Breast epithelium (tissue), 4 donors: ENCODE measurements at regions not wholly inside any gene's neighbourhood (a gene's known extent, or its start where the extent isn't known, plus 50 kb on each side); places are given as distances from the start of the nearest gene placed in this dataset.

Experiments used
- DNase-seq, 2 donors: peaks; one replicate each; pipeline ENCODE4 v3.0.0-alpha.2; 2019; ENCODE audit warnings: low spot score in 2 of 2
- H3K27ac ChIP-seq, 2 donors: fragments of 200-600 bp; sonication (generic) in 1 of 2; one replicate each; pipeline ENCODE4 v1.5.1; 2016 to 2019; ENCODE audit warnings: mild to moderate bottlenecking in 1 of 2
- H3K27me3 ChIP-seq, 2 donors: fragments of 200-600 bp; sonication (generic) in 1 of 2; one replicate each; pipeline versions ENCODE4 v1.5.1 to v1.6.0; 2017 to 2019; ENCODE audit warnings: control low read depth in 1 of 2, mild to moderate bottlenecking in 1 of 2
- H3K36me3 ChIP-seq: fragments of 200-600 bp; one replicate; pipeline ENCODE4 v1.5.1; 2019
- H3K4me1 ChIP-seq, 2 donors: fragments of 200-600 bp; sonication (generic); one replicate each; pipeline ENCODE4 v1.5.1; 2016 to 2019; ENCODE audit warnings: control low read depth in 1 of 2
- H3K4me3 ChIP-seq, 3 donors: fragments of 200-600 bp; sonication (generic); 1 replicate in 2 of 3; 2 replicates in 1 of 3; pipeline ENCODE4 v1.5.1; 2016 to 2019; ENCODE audit warnings: mild to moderate bottlenecking in 3 of 3, moderate library complexity in 2 of 3
- H3K9me3 ChIP-seq, 2 donors: fragments of 200-600 bp; sonication (generic) in 1 of 2; one replicate each; pipeline ENCODE4 v1.5.1; 2016 to 2019; ENCODE audit warnings: control low read depth in 1 of 2
- POLR2A ChIP-seq: fragments of 450-650 bp; IDR thresholded peaks from one replicate; pipeline ENCODE4 v1.6.1; 2016; ENCODE audit warnings: antibody characterized with exemption, mild to moderate bottlenecking, moderate library complexity
- POLR2AphosphoS5 ChIP-seq, 3 donors: sonication (generic); formaldehyde crosslinking; IDR thresholded peaks; one replicate each; pipeline ENCODE4 v1.6.1; 2017; ENCODE audit warnings: antibody characterized with exemption in 3 of 3
- intact Hi-C: fragments of 100-400 bp; cut with DNase I; formaldehyde crosslinking; loops from one replicate; pipeline ENCODE4 v1.15.1; 2023; ENCODE audit warnings: low total_unique reads
- TF ChIP-seq, protein P1 (sequence below), 3 donors: fragments of 450-650 bp; IDR thresholded peaks; one replicate each; pipeline ENCODE4 v1.5.1; 2016 to 2017; ENCODE audit warnings: antibody characterized with exemption in 3 of 3, mild to moderate bottlenecking in 3 of 3, moderate library complexity in 3 of 3

DNA sequence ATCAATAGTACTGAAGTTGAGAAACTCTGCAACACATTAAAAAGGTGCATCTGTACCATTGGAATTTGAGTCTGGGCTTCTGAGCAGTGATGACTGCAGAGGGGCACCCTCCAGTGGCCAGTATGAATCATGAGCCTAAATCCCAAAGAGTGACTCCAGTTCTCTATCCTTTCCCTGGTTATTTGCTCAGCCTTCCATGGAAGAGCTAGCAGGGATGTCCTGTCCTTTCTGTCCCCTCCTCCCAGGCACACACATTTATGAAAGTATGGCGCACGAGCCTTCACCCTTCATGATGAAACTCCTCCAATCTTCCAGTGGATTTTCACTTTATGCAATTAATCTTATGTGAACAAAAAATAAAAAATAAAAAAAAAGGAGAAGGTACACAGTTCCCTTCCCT lies 81.0 kb downstream of the ESM1 start:
- no peaks in the 10 kb centered on the region for H3K9me3 ChIP-seq
- intact Hi-C loops, result no loop called here
- no peaks in the 10 kb centered on the region for H3K36me3 ChIP-seq
- no peak for TF ChIP-seq POLR2AphosphoS5 (IDR thresholded peaks at IDR 0.05)
- TF ChIP-seq, protein P1, sequence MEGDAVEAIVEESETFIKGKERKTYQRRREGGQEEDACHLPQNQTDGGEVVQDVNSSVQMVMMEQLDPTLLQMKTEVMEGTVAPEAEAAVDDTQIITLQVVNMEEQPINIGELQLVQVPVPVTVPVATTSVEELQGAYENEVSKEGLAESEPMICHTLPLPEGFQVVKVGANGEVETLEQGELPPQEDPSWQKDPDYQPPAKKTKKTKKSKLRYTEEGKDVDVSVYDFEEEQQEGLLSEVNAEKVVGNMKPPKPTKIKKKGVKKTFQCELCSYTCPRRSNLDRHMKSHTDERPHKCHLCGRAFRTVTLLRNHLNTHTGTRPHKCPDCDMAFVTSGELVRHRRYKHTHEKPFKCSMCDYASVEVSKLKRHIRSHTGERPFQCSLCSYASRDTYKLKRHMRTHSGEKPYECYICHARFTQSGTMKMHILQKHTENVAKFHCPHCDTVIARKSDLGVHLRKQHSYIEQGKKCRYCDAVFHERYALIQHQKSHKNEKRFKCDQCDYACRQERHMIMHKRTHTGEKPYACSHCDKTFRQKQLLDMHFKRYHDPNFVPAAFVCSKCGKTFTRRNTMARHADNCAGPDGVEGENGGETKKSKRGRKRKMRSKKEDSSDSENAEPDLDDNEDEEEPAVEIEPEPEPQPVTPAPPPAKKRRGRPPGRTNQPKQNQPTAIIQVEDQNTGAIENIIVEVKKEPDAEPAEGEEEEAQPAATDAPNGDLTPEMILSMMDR (IDR thresholded peaks at IDR 0.05), result no peak
- no peak for TF ChIP-seq POLR2A
- no peak overlapping the region for H3K27ac ChIP-seq
- H3K4me1 ChIP-seq, result no peaks in the 10 kb centered on the region
- H3K27me3 ChIP-seq, result peaks cover 0 to 5% of the 10 kb centered on the region in 2 donors
- no peak overlapping the region for H3K4me3 ChIP-seq
- DNase-seq, result no peak

GRCh38 chr5:54902791-54903473 lies 82.5 kb downstream of the ESM1 start:
- no peak for TF ChIP-seq POLR2AphosphoS5 (IDR thresholded peaks at IDR 0.05)
- no peak for TF ChIP-seq POLR2A
- TF ChIP-seq, protein P1 (IDR thresholded peaks at IDR 0.05), result no peak
- DNase-seq, result no peak
- Histone ChIP-seq H3K27me3 (no peaks in the 10 kb centered on the region), H3K4me1 (no peaks in the 10 kb centered on the region), H3K9me3 (no peaks in the 10 kb centered on the region), H3K27ac (peak overlapping the region in 1 of 2 donors; percentile 36), H3K4me3 (no peak overlapping the region), H3K36me3 (no peaks in the 10 kb centered on the region)
- intact Hi-C loops, result no loop called here

- Histone ChIP-seq H3K9me3 (no peaks in the 10 kb centered on the region), H3K4me1 (no peaks in the 10 kb centered on the region), H3K27me3 (no peaks in the 10 kb centered on the region), H3K4me3 (no peak overlapping the region), H3K36me3 (no peaks in the 10 kb centered on the region), H3K27ac (peak overlapping the region; percentile 52 to 78)
- DNase-seq, result peak in 1 of 2 donors; percentile 29
- intact Hi-C loops, result no loop called here
- TF ChIP-seq, protein P1 (IDR thresholded peaks at IDR 0.05), result no peak
- TF ChIP-seq POLR2AphosphoS5 (IDR thresholded peaks at IDR 0.05), result peak in 2 of 3 donors; percentile 53 to 87
These were observed 84.2 kb downstream of the ESM1 start for GRCh38 chr5:54900984-54901725.

- no peak overlapping the region for H3K27ac ChIP-seq
- H3K4me1 ChIP-seq, result no peaks in the 10 kb centered on the region
- H3K4me3 ChIP-seq, result no peak overlapping the region
- no peaks in the 10 kb centered on the region for H3K36me3 ChIP-seq
- H3K9me3 ChIP-seq, result no peaks in the 10 kb centered on the region
- TF ChIP-seq, protein P1 (IDR thresholded peaks at IDR 0.05), result no peak
- no peak for TF ChIP-seq POLR2A
- no peak for TF ChIP-seq POLR2AphosphoS5 (IDR thresholded peaks at IDR 0.05)
- H3K27me3 ChIP-seq, result no peaks in the 10 kb centered on the region
- DNase-seq, result no peak
- intact Hi-C loops, result no loop called here
These were observed 88.4 kb downstream of the ESM1 start for GRCh38 chr5:54897001-54897400.

DNA sequence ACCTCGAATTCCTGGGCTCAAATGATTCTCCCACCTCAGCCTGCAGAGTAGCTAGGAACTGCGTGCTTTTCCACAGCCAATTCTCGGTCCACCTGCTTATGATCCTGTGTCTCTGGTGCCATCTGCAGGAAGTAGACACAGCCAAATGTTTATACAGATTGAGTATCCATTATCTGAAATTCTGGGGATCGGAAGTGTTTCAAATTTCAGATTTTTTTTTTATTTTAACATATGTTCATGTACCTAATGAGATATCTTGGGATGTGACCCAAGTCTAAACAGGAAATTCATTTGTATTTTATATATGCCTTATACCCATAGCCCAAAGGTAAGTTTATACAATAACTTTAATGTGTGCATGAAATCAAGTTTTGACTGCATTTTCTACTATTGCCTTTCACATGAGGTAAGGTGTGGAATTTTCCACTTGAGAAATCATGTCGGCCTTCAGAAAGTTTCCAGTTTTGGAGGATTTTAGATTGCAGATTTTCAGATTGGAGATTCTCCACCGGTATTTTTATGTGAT lies 89.5 kb downstream of the ESM1 start:
- Histone ChIP-seq H3K4me1 (no peaks in the 10 kb centered on the region), H3K36me3 (no peaks in the 10 kb centered on the region), H3K9me3 (no peaks in the 10 kb centered on the region), H3K27me3 (no peaks in the 10 kb centered on the region), H3K4me3 (no peak overlapping the region), H3K27ac (no peak overlapping the region)
- intact Hi-C loops, result loop anchor here (2.0 kb wide), 1 partner anchor 65 kb away; no protein-coding TSS in a partner anchor
- TF ChIP-seq POLR2A, result no peak
- TF ChIP-seq, protein P1 (IDR thresholded peaks at IDR 0.05), result peak in 2 of 3 donors; percentile 40 to 57
- no peak for TF ChIP-seq POLR2AphosphoS5 (IDR thresholded peaks at IDR 0.05)
- DNase-seq, result peak in 1 of 2 donors; percentile 25
